HTR-8/SVneo (cell line): ENCODE measurements at regions not wholly inside any gene's neighbourhood (a gene's known extent, or its start where the extent isn't known, plus 50 kb on each side); places are given as distances from the start of the nearest gene placed in this dataset.

Source experiments
- DNase-seq: peaks from one replicate; pipeline ENCODE4 v3.0.0; 2011; ENCODE audit warnings: low spot score, mixed read lengths; ENCODE audit not compliant: insufficient read length
- FAIRE-seq: peaks from 2 replicates; lab custom pipeline; 2011; peaks lifted over from hg19 to GRCh38; lab: Jason Lieb, UNC

DNA sequence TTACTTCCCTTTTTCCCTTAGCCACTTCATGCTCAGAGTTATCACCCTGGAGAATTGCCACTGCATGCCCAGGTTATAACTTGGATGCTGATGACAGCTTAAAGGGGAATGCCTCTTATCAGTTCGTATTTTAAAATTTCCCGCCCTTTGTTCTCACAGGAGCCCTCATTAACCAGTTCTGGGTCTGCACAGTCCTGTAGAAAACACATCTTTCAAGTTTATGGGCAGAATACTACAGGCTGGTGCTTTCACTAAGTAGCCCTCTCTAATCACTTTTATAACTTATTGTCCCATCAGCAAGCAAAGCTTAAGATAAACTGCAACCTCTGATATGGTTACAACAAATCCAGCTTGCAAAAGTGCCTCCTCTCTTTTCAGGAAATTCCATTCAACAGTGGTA is 587.3 kb upstream of the UBE2E2 start:
- FAIRE-seq (no peak), DNase-seq (no peak)

DNA sequence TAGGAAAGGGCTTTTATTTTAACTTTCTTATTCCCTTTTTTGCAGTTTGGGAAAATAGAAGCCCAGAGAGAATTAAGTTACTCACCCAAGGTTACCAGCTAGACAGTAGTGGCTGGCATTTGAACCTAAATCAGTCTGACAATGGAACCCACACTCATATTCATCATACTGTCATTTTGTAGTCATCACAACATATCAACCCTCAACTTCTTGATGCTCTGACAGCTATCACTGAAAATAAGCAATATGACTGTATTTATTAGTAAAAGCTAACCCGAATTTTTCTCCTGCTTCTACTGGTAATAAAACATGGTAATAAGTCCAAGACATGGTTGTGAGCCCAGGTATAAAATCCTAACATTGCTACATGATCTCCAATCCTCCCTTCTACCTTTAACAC is 585.8 kb upstream of the UBE2E2 start:
- FAIRE-seq (no peak), DNase-seq (no peak)

DNA sequence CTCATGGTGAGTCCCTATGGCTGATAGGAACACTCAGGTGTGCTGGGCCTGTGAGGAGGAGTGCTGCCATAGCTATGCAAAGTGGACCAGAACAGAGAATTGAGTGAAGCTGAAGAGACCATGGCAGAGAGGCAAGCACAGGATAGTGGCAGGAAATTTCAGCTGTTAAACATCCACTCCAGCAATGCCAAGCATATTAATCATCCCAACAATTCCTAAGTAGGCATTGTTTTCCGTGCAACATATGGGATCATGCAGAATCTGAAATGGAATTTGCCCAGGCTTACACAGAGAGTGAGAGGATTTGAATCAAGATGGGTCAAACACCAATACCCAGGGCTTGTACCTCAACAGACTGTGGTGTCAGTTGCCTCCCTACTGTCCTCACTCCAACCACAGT is 582.6 kb upstream of the UBE2E2 start:
- DNase-seq (no peak), FAIRE-seq (no peak)

DNA sequence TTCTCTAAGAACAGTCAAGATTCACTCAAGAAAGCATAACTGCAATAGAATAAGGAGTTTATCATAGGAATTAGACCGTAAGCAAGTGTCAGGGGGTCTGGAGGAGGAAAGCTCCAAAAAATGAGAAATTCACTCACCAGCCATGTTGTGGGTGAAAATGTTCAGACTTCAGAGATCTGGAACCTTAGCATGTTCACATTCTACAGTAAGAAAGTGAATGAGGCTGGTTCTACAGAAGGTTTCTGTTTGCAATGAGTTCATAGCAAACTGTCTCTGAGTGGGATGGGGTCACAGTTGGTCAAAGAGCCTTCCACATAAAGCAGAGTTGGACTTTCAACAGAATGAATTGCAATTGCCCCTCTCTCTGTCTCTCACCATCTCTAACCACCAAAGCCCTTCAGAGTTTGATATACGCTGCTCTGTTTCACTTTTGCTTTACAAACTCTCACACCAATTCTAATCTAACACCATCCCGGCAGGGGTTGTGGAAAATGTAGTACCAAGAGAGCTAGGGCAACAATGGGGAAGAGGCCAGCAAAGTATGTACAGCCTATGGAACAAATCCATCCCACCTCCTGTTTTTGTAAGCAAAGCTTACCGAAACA is 581.8 kb upstream of the UBE2E2 start:
- FAIRE-seq = no peak
- no peak for DNase-seq

DNA sequence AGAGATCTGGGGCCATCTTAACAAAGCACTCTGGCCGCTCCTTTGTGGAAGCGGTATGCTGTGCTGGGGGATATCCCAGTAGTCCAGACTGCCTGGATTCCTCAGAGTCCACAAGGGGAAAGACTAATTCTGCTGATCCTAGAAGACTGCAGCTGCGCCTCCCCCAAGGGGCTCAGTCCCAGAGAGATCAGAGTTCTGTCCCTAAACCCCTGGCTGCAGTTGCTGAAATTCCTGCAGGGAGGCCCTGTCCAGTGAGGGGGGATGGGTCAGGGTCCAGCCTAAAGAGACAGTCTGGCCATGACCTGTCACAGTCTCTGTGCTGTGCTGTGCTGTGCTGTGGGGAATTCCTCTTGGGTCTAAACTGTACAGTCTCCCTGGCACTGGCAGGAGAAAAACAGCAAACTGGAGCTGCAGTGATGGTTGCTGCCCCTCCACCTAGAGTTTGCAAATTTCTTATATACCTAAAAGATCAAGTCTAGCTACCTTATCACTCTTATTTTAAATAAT is 575.1 kb upstream of the UBE2E2 start:
- FAIRE-seq (no peak), DNase-seq (no peak)

DNA sequence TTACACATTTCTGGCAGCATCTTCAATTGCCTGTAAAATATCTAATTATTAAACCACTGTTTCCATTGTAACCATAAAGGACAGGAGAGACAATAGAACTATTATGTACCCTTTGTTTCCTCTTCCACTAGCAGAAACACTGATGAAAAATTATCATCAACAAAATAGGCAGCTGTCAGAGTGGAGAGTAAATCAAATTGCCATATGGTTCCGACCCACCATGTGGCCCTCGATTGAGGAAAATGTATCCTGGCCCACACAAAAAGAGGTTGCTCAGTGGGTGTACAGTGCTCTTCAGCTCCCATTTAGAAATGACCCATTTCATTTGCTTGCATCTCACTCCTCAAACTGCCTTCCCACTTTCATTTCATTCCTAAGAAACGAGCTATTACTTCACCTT is 570.6 kb upstream of the UBE2E2 start:
- no peak for FAIRE-seq
- no peak for DNase-seq

DNA sequence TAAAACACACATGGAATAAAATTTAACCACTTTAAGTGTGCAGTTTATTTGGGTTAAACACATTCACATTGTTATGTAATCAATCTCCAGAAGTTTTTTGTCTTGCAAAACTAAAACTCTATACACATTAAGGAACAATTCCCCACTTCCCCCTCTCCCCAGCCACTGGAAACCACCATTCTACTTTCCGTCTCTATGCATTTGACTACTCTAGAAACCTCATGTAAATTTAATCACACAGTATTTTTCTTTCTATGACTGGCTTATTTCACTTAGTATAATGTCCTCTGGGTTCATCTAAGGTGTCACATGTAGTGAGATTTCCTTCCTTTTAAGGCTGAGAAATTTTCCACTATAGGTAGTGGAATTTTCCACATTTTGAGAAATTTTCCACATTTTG is 568.7 kb upstream of the UBE2E2 start:
- DNase-seq (no peak), FAIRE-seq (no peak)

DNA sequence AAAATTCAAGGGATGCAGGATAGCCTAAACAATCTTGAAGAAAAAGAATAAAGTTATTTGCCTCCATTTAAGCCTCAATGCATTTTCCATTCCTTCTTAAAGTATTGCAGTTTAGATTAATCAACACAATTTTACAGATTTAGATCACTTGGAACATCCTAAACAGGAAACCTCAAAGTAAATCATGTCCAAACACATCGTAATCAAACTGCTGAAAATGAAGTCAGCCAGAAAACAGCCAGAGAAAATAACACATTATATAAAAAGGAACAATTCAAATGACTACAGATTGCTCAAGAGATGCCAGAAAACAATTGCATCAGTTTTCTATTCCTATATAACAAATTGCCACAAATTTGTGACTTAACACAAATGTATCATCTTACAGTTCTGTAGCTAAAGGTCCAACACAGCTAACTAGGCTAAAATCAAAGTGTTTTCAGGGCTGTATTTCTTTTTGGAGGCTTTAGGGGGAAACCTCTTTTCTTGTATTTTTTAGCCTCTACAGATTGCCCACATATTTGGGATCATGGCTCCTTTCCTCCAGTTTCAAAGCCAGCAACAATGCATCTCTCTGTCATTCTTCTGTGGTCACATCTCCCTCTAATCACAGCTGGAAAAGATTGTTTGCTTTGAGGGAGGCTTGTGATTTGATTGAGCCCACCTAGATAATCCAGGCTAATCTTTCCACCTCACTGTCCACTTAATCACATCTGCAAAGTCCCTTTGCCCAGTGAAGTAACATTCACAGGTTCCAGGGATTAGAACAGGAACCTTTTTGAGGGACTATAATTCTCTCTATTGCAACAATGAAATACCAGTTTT is 543.3 kb upstream of the UBE2E2 start:
- FAIRE-seq = no peak

DNA sequence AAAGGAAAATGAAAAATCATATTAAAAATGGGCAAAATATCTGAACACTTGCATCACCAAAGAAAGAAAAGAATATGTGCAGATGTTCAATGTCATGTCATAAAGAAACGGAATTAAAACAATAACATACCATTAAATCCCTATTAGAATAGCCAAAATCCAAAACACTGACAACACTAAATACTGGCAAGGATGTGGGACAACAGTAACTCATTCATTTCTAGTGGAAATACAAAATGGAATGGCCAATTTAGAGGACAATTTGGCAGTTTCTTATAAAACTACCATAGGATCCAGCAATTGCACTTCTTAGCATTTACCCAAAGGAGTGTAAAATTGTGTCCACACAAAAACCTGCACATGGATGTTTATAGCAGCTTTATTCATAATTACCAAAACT is 542.5 kb upstream of the UBE2E2 start:
- no peak for FAIRE-seq
- DNase-seq = no peak

More for the DNA sequence above, 543.3 kb upstream of the UBE2E2 start:
- no peak for DNase-seq

DNA sequence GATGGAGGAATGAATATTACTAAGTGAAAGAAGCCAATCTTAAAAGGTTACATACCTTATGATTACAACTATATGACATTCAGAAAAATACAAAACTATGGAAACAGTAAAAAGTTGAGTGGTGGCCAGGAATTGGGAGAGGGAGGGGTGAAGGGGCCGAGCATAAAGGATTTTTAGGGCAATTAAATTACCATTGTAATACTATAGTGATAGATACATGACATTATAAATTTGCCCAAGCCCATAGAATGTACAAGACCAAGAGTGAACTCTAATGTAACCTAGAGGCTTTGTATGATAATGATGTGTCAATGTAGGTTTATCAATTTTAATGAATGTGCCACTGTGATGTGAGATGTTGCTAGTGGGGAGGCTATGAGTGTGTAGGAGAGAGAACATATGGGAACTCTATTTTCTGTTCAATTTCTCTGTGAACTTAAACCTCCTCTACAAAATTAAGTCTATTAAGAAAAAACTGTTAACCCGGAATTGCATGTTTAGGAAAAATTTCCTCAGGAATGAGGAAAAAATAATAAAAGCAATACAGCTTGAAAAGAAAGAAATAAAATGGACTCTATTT is 541.9 kb upstream of the UBE2E2 start:
- no peak for FAIRE-seq
- no peak for DNase-seq

DNA sequence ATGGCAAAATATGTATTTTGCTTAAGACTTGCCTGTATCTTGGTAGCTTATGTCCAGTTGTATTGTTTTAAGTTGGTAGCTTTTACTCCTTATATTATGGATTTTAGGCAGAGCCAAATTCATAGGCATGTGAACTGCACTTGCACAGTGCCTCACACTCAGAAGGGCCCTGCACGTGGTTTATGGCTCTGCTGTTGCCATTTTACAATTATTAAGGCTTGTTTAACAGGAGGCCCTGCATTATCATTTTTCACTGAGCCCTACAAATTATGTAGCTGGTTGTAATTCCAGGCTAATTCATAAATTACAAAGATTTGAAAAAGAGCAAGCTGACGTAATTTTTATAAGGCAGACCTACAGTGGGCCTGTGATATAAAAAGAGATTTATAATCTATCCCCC is 537.6 kb upstream of the UBE2E2 start:
- no peak for FAIRE-seq
- DNase-seq = no peak

DNA sequence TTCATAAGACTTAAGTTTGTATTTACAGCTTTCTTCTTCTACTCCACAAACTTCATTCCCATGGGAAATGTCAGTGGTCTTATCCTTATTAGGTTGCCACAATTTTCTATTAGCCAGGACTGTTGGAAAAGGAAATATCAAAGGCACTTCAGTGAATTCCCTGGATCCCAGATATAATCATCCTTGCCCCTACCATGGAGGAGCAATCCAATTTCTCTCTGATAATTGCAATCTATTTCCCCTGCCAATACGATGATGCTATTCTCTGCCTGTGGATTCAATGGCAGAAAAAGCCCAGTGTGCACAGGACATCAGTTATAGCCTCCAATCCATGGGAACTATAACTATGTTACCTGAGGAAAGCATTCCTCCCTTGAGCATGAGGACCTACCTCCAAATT is 536.4 kb upstream of the UBE2E2 start:
- DNase-seq (no peak), FAIRE-seq (no peak)

DNA sequence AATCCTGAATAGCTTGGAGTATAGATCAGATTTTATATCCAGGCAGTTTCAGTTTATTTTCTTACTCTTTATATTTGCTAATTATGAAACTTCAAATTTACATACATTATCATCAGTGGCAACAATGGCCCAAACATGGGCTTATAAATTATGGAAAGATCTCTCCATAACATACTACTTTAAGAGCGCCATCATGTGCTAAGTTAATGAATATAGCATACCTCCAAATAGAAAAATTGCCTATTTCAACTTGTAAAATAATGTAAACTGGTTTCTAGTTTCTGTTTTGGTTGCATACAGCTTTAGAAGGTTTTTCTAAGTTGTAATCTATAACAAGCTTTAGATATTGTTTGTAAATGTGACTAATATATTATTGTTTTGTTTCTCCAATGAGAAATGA is 531.3 kb upstream of the UBE2E2 start:
- FAIRE-seq = no peak
- no peak for DNase-seq

DNA sequence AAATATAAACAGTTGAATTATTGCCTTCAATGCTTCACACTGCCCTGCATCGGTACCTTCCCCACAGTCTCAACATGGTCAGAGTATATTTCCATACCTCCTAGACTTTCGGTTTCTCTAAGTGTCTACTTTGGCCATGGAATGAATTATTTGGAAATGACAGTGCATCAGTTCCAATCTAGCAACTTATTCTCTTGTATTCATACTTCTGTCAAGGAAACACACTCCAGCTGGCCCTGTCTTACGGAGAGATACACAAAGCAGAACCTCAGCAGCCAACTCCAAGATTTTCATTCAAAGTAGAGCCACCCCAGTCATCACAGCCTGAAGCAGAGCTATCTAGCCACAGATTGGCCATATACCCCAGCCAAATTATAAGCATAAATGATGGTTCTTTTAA is 518.4 kb upstream of the UBE2E2 start:
- FAIRE-seq (no peak), DNase-seq (no peak)

DNA sequence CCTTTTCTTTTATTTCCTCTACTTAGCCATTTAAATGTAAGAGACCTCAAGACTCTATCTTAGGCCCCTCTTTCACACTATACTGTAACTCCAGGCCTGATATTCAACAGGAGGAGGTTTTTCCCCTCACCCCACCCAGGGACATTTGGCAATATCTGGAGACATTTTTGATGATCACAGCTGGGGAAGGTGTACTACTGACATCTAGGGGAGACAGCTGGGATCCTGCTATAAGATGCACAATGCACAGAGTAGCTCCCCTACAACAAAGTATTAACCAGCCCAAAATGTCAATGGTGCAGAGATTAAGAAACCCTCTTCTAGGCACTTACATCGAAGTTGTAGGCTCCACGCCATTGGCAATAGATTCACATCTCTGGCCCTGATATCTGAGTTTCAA is 517.5 kb upstream of the UBE2E2 start:
- FAIRE-seq (no peak), DNase-seq (no peak)

DNA sequence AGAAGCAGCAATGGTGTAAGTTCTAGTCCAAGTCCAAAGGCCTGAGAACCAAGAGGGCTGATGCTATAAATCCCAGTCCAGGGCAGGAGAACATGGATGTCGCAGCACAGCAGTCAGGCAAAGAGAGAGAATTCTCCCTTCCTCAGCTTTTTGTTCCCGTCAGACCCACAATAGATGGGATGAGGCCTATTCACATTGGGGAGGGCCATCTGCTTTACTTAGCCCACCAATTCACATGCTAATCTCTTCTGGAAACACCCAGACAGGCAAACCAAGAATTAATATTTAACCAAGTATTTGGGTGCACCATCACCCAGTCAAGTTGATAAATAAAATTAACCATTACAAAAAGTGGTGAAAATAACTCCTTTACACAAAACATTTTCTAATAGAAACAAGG is 511.7 kb upstream of the UBE2E2 start:
- FAIRE-seq = no peak
- DNase-seq = no peak

DNA sequence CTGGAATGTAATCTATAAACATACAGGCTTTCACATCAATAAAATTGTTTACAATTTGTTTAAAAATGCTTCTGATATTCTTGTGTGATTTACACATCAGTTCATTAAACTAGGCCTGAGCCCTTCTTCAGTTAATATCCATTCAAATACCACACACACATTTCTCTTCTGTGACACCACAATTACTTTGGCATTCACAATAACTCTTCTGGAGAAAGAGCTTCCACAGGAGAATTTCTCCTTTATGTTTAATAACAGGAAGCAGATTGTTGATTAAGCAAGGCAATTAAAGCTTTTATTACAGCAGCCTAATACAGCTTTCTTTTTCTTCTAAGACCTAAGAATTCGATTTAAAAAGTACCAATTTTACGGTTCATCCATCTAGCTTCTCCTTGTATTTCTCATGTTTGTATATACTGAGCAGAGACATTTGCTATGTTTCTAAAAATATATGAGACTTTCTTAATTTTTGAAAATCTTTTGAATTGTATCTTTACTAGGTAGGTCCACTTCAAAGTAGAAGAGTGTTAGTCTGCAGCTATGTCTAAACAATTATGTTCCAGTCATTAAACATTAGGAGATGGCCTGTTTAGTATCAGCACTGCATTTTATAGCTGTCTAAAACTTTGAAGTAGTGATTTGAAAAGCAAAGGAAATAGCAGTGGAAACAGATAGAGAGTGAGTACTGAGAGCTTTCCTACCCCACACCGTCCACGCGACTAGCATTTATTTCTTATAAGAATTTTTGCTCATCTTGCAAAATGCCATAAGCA is 511.1 kb upstream of the UBE2E2 start:
- FAIRE-seq = no peak

DNA sequence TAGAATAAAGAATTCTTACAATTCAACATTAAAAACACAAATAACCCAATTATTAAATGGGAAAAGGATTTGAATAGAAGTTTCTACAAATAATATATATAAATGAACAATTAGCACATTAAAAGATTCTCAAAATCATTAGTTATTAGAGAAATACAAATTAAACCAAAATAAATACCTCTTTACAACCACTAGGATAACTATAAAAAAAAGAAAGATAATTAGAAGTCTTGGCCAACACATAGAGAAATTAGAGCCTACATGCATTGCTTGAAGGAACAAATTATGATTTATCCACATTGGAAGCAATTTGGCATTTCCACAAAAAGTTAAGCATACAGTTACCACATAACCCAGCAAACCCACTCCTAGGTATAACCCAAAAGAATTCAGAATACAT is 502.3 kb upstream of the UBE2E2 start:
- FAIRE-seq = no peak
- DNase-seq = no peak

More for the DNA sequence above, 511.1 kb upstream of the UBE2E2 start:
- no peak for DNase-seq

DNA sequence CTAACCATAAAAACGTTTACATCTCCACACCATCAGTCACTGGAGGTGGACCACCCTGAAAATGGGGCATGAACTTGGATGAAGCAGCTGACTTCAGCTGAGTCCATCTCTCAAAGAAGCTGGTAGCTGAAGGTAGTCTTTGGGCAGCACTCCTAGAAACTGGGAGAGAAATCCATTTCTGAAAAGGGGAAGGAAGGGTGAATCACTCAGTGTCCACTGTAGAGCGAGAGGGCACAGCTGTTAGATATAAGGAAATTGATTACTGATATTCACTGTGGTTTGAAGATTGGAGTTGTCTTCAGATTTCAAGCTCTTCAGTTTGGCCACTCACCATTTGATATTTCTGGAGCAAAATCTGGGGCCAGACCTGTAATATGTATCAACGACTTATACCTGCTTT is 499.0 kb upstream of the UBE2E2 start:
- DNase-seq = no peak
- FAIRE-seq = no peak

DNA sequence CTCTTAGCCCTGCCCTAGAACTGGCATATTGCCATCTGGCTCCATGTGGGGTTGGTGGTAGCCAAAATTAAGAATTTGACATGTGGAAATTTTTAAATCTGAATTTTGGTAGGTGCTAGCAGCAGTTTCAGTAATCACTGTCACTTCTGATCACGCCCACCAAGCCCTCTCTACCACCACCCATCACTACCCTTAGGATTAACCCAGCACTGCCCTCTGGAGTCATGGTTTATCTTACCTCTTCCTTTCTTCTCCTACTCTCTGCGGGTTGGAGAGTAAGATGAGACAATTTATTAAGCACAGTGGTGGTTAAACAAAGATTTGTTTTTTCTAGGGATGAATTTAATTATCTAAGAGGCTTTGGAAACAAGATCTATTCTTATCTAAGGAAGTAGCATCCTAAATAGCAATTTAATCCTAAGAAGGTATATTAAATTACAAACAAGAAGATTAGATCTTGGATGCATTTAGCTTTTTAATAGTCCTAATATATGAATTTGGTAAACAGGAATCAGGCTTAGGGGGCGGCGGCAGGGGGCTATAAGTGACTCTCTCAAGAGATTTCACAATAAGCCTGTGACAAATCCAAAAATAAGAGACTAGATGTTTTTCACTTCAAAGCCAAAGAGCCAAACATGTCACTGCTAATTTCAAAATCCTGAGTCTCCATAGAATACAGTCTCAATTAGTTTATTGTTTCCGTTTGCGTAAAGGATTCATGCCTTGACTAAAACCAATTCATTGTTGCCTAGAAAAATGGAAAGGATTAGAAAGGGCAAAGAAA is 498.4 kb upstream of the UBE2E2 start:
- DNase-seq = no peak
- no peak for FAIRE-seq
